VCaP (cell line): ENCODE measurements at regions not wholly inside any gene's neighbourhood (a gene's known extent, or its start where the extent isn't known, plus 50 kb on each side); places are given as distances from the start of the nearest gene placed in this dataset.

Experiments used
- H3K27ac ChIP-seq: fragments of 450-650 bp; 2 replicates; pipeline ENCODE4 v1.5.1; 2017
- CTCF ChIP-seq: fragments of 450-650 bp; conservative IDR thresholded peaks from 2 replicates; pipeline ENCODE4 v1.5.1; 2017; ENCODE audit warnings: mild to moderate bottlenecking, moderate library complexity

GRCh38 chr14:101044741-101045140 lies 141.2 kb upstream of the RTL1 start:
- no peak overlapping the region for H3K27ac ChIP-seq
- TF ChIP-seq CTCF = no peak

- no peak overlapping the region for H3K27ac ChIP-seq
- TF ChIP-seq CTCF = no peak
Observed at GRCh38 chr14:101045511-101045910, 142.0 kb upstream of the RTL1 start.

GRCh38 chr14:101046071-101046470 lies 142.5 kb upstream of the RTL1 start:
- no peak overlapping the region for H3K27ac ChIP-seq
- TF ChIP-seq CTCF = no peak

GRCh38 chr14:101047326-101047725 lies 143.8 kb upstream of the RTL1 start:
- no peak overlapping the region for H3K27ac ChIP-seq
- TF ChIP-seq CTCF = no peak

- no peak for TF ChIP-seq CTCF
- H3K27ac ChIP-seq = no peak overlapping the region
Observed at GRCh38 chr14:101048766-101049165, 145.2 kb upstream of the RTL1 start.

- H3K27ac ChIP-seq = no peak overlapping the region
- TF ChIP-seq CTCF = no peak
Observed at GRCh38 chr14:101049511-101049910, 146.0 kb upstream of the RTL1 start.

- TF ChIP-seq CTCF = no peak
Observed at GRCh38 chr14:101049942-101050341, 146.4 kb upstream of the RTL1 start.

More at GRCh38 chr14:101049942-101050341, 146.4 kb upstream of the RTL1 start:
- H3K27ac ChIP-seq = no peak overlapping the region
